Pancreas (tissue), 10 donors: ENCODE measurements at regions not wholly inside any gene's neighbourhood (a gene's known extent, or its start where the extent isn't known, plus 50 kb on each side); places are given as distances from the start of the nearest gene placed in this dataset.

Source experiments
- ATAC-seq, 4 donors: fragments of 200-7000 bp; cut with Tn5 transposase; one replicate each; pipeline versions ENCODE4 v1.8.0 to v1.9.1; 2020; ENCODE audit warnings: mild to moderate bottlenecking in 4 of 4, moderate library complexity in 4 of 4
- DNase-seq, 6 donors: peaks; one replicate each; pipeline ENCODE4 v3.0.0-alpha.2; 2020
- FAIRE-seq: peaks from 2 replicates; lab custom pipeline; 2012; peaks lifted over from hg19 to GRCh38; lab: Jason Lieb, UNC
- H3K27ac ChIP-seq, 4 donors: fragments of 200-600 bp; sonication (generic); 1 replicate in 3 of 4; 2 replicates in 1 of 4; pipeline versions ENCODE4 v1.5.0 to v1.8.0; 2020
- H3K27me3 ChIP-seq, 4 donors: fragments of 200-600 bp; one replicate each; pipeline ENCODE4 v1.8.0; 2021
- H3K36me3 ChIP-seq, 3 donors: fragments of 200-600 bp; sonication (generic) in 1 of 3; one replicate each; pipeline versions ENCODE4 v1.5.0 to v1.8.0; 2020 to 2021
- H3K4me1 ChIP-seq, 3 donors: fragments of 200-600 bp; one replicate each; pipeline ENCODE4 v1.8.0; 2021
- H3K4me3 ChIP-seq, 4 donors: fragments of 200-600 bp; sonication (generic) in 2 of 4; one replicate each; pipeline versions ENCODE4 v1.5.0 to v1.8.0; 2020 to 2021
- H3K9me3 ChIP-seq, 4 donors: fragments of 200-600 bp; one replicate each; pipeline ENCODE4 v1.8.0; 2021
- CTCF ChIP-seq, 4 donors: fragments of 200-600 bp; sonication (generic) in 3 of 4; IDR thresholded peaks; one replicate each; pipeline versions ENCODE4 v1.5.0 to v1.8.0; 2021; ENCODE audit warnings: antibody characterized with exemption in 4 of 4
- WGBS, 2 donors: extraction: QIAGEN DNeasy Blood & Tissue Kit; methylation state at CpG; one replicate each; pipeline ENCODE4 v1.1.7; 2013; 5-methylcytosine and 5-hydroxymethylcytosine counted together
- intact Hi-C, 3 donors: fragments of 100-400 bp; cut with DNase I; formaldehyde crosslinking; loops; one replicate each; pipeline versions ENCODE4 v1.11.1 to v1.14.2; 2022
- donor health status: healthy with polysubstance abuse.
- donor health status: DM: no; HTN: no; CAD: no; lungs with moderate emphysema.
- donor health status: DM: no; HTN: no; CAD: no.
- donor health status: control.
- donor health status: control.
- donor health status: Bipolar disorder and iron deficiency.
- donor health status: DM: yes; HTN: yes; CAD: no.
- donor health status: DM: no; HTN: no; CAD: no.
- donor health status: DM: no; HTN: no; CAD: no.
- donor health status: DM: yes; HTN: yes; CAD: no.

- FAIRE-seq (no peak), ATAC-seq (no peak), DNase-seq (no peak)
- H3K4me3 ChIP-seq: no peak overlapping the region
- no peaks in the 10 kb centered on the region for H3K27me3 ChIP-seq
- no peaks in the 10 kb centered on the region for H3K36me3 ChIP-seq
- WGBS, 2 donors: 13 to 15% methylated on average over 7 of the region's 7 CpGs
- no peak for TF ChIP-seq CTCF (IDR thresholded peaks at IDR 0.05)
- H3K9me3 ChIP-seq: no peaks in the 10 kb centered on the region
- no peaks in the 10 kb centered on the region for H3K4me1 ChIP-seq
- no peak overlapping the region for H3K27ac ChIP-seq
- intact Hi-C loops: no loop called here
Observed at GRCh38 chr5:176711883-176712282, 64.6 kb downstream of the TSPAN17 start.

- intact Hi-C loops: no loop called here
- H3K4me3 ChIP-seq: no peak overlapping the region
- no peak for ATAC-seq
Observed at GRCh38 chr5:176712546-176713304, 65.4 kb downstream of the TSPAN17 start.

GRCh38 chr5:176713409-176713808 is 66.1 kb downstream of the TSPAN17 start:
- intact Hi-C loops: no loop called here
- 69 to 77% methylated on average over 6 of the region's 6 CpGs for WGBS, 2 donors
- Histone ChIP-seq H3K4me3 (no peak overlapping the region), H3K9me3 (no peaks in the 10 kb centered on the region), H3K27me3 (no peaks in the 10 kb centered on the region), H3K36me3 (no peaks in the 10 kb centered on the region), H3K27ac (no peak overlapping the region), H3K4me1 (no peaks in the 10 kb centered on the region)
- no peak for TF ChIP-seq CTCF (IDR thresholded peaks at IDR 0.05)
- DNase-seq: no peak
- FAIRE-seq: no peak
- no peak for ATAC-seq

More at GRCh38 chr5:176712546-176713304, 65.4 kb downstream of the TSPAN17 start:
- no peaks in the 10 kb centered on the region for H3K4me1 ChIP-seq
- WGBS, 2 donors: 29 to 31% methylated on average over 17 of the region's 17 CpGs
- FAIRE-seq: no peak
- no peak overlapping the region for H3K27ac ChIP-seq
- no peaks in the 10 kb centered on the region for H3K9me3 ChIP-seq
- no peaks in the 10 kb centered on the region for H3K27me3 ChIP-seq
- DNase-seq: no peak
- no peak for TF ChIP-seq CTCF (IDR thresholded peaks at IDR 0.05)
- no peaks in the 10 kb centered on the region for H3K36me3 ChIP-seq

DNA sequence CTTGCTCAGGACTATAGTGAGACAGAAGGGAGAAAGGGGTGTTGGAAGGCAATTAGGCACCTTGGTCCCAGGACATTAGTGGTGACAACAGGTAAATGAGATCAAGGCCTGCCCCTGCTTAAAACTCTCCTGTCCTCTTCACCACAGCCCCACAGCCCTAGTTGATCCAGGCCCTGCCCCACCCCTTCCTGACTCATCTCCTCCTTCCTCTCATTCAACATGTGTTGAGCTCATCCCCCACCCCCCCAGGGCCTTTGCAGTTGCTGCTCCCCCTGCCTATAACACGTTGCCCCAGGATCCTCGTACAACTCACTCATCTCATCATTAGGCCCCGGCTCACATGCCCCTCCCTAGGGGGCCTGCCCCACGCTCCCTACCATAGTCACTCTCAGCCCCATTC is 66.8 kb downstream of the TSPAN17 start:
- no peak for TF ChIP-seq CTCF (IDR thresholded peaks at IDR 0.05)
- DNase-seq (no peak), ATAC-seq (no peak), FAIRE-seq (no peak)
- Histone ChIP-seq H3K27me3 (no peaks in the 10 kb centered on the region), H3K9me3 (no peaks in the 10 kb centered on the region), H3K36me3 (no peaks in the 10 kb centered on the region), H3K27ac (no peak overlapping the region), H3K4me1 (no peaks in the 10 kb centered on the region), H3K4me3 (no peak overlapping the region)
- WGBS, 2 donors: 72% methylated on average over 4 of the region's 4 CpGs
- intact Hi-C loops: no loop called here

DNA sequence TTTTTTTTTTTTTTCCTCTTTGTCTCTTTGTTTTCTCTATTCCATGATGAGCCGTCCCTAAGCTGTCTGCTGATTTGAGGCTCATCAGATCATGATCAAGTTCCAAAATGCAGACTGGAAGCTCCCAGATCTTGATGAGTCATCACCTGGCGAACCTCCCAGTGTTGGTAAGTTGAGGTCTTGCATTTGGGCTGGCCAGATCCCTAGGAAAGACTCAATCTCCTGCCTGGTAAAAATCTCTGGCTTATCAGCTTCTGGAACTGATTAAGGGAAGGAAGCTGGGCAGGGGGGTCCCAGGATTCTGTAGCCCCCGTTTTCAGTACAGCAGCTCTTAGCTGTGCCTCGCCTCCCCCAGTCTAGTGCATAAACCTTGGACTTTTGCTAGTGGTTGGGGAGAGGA is 69.0 kb downstream of the TSPAN17 start:
- DNase-seq: no peak
- ATAC-seq: no peak
- no peak overlapping the region for H3K4me3 ChIP-seq
- H3K36me3 ChIP-seq: no peaks in the 10 kb centered on the region
- intact Hi-C loops: no loop called here
- H3K4me1 ChIP-seq: no peaks in the 10 kb centered on the region
- no peak overlapping the region for H3K27ac ChIP-seq
- H3K27me3 ChIP-seq: no peaks in the 10 kb centered on the region
- WGBS, 2 donors: 25 to 35% methylated on average over 4 of the region's 4 CpGs
- no peak for TF ChIP-seq CTCF (IDR thresholded peaks at IDR 0.05)
- H3K9me3 ChIP-seq: no peaks in the 10 kb centered on the region
- no peak for FAIRE-seq
